H9 (cell line): ENCODE measurements at regions not wholly inside any gene's neighbourhood (a gene's known extent, or its start where the extent isn't known, plus 50 kb on each side); places are given as distances from the start of the nearest gene placed in this dataset.

Experiments used
- DNase-seq: peaks from one replicate; pipeline ENCODE4 v3.0.0-alpha.2; 2017
- H2AFZ ChIP-seq: one replicate; pipeline ENCODE4 v1.6.1; 2013; ENCODE audit warnings: mild to moderate bottlenecking, low read length, control low read depth, moderate library complexity
- H2AK5ac ChIP-seq: 2 replicates; pipeline ENCODE4 v1.6.1; 2013; ENCODE audit warnings: low read length, control low read depth, mixed read lengths; ENCODE audit not compliant: insufficient read length
- H2BK120ac ChIP-seq: one replicate; pipeline ENCODE4 v1.6.1; 2013; ENCODE audit warnings: low read depth, mild to moderate bottlenecking, low read length, control low read depth, inconsistent platforms; ENCODE audit not compliant: poor library complexity, severe bottlenecking
- H2BK12ac ChIP-seq: 2 replicates; pipeline ENCODE4 v1.6.1; 2013; ENCODE audit warnings: low read length, control low read depth, mixed read lengths, low read depth; ENCODE audit not compliant: insufficient read length
- H2BK15ac ChIP-seq: 2 replicates; pipeline ENCODE4 v1.6.1; 2013; ENCODE audit warnings: low read depth, low read length, control low read depth
- H2BK20ac ChIP-seq: one replicate; pipeline ENCODE4 v1.6.1; 2013; ENCODE audit warnings: low read depth, mild to moderate bottlenecking, low read length, control low read depth, inconsistent platforms; ENCODE audit not compliant: poor library complexity, severe bottlenecking
- H2BK5ac ChIP-seq: 2 replicates; pipeline ENCODE4 v1.6.1; 2013; ENCODE audit warnings: low read length, control low read depth, mixed read lengths; ENCODE audit not compliant: insufficient read length
- H3K14ac ChIP-seq: 2 replicates; pipeline ENCODE4 v1.6.1; 2013; ENCODE audit warnings: low read length, control low read depth; ENCODE audit not compliant: insufficient read depth
- H3K18ac ChIP-seq: 2 replicates; pipeline ENCODE4 v1.6.1; 2013; ENCODE audit warnings: low read depth, mild to moderate bottlenecking, mixed read lengths, low read length, control low read depth; ENCODE audit not compliant: insufficient read length
- H3K23ac ChIP-seq: 2 replicates; pipeline ENCODE4 v1.6.1; 2013; ENCODE audit warnings: low read length, control low read depth, mixed read lengths, low read depth; ENCODE audit not compliant: insufficient read length
- H3K23me2 ChIP-seq: 2 replicates; pipeline ENCODE4 v1.6.1; 2013; ENCODE audit warnings: low read depth, mild to moderate bottlenecking, mixed read lengths, low read length, control low read depth; ENCODE audit not compliant: insufficient read length, poor library complexity, severe bottlenecking
- H3K27ac ChIP-seq: 2 replicates; pipeline ENCODE4 v1.5.1; 2013; ENCODE audit warnings: low read length, control low read depth, mixed read lengths, low read depth; ENCODE audit not compliant: insufficient read length
- H3K27me3 ChIP-seq: 2 replicates; pipeline ENCODE4 v1.6.1; 2013; ENCODE audit warnings: low read length, control low read depth, inconsistent platforms; ENCODE audit not compliant: insufficient read depth
- H3K4ac ChIP-seq: 2 replicates; pipeline ENCODE4 v1.6.1; 2013; ENCODE audit warnings: low read depth, mild to moderate bottlenecking, control low read depth, inconsistent platforms, low read length, moderate library complexity
- H3K4me1 ChIP-seq: 2 replicates; pipeline ENCODE4 v1.6.1; 2013; ENCODE audit warnings: low read length, control low read depth, inconsistent platforms; ENCODE audit not compliant: insufficient read depth
- H3K4me2 ChIP-seq: 2 replicates; pipeline ENCODE4 v1.6.1; 2013; ENCODE audit warnings: low read length, control low read depth, mixed read lengths; ENCODE audit not compliant: insufficient read length, insufficient read depth
- H3K56ac ChIP-seq: 2 replicates; pipeline ENCODE4 v1.6.1; 2013; ENCODE audit warnings: low read depth, mild to moderate bottlenecking, mixed read lengths, low read length, control low read depth; ENCODE audit not compliant: insufficient read length
- H3K79me1 ChIP-seq: 2 replicates; pipeline ENCODE4 v1.6.1; 2013; ENCODE audit warnings: low read depth, mild to moderate bottlenecking, moderate library complexity, low read length, control low read depth, inconsistent platforms; ENCODE audit not compliant: insufficient read depth, poor library complexity, severe bottlenecking
- H3K79me2 ChIP-seq: 2 replicates; pipeline ENCODE4 v1.6.1; 2013; ENCODE audit warnings: low read length, control low read depth, inconsistent platforms; ENCODE audit not compliant: insufficient read depth
- H3K9ac ChIP-seq: 2 replicates; pipeline ENCODE4 v1.6.1; 2013; ENCODE audit warnings: low read length, control low read depth, mixed read lengths; ENCODE audit not compliant: insufficient read length; ENCODE audit errors: extremely low read depth
- H3K9me3 ChIP-seq: one replicate; pipeline ENCODE4 v1.6.1; 2013; ENCODE audit warnings: low read depth, low read length, inconsistent platforms; ENCODE audit not compliant: control insufficient read depth
- H3T11ph ChIP-seq: one replicate; pipeline ENCODE4 v1.6.1; 2013; ENCODE audit warnings: mild to moderate bottlenecking, low read length, control low read depth, inconsistent platforms
- H4K20me1 ChIP-seq: one replicate; pipeline ENCODE4 v1.6.1; 2013; ENCODE audit not compliant: control insufficient read depth, insufficient read length, insufficient read depth
- H4K5ac ChIP-seq: 2 replicates; pipeline ENCODE4 v1.6.1; 2013; ENCODE audit warnings: low read depth, mild to moderate bottlenecking, mixed read lengths, low read length, control low read depth; ENCODE audit not compliant: insufficient read length
- H4K8ac ChIP-seq: replicated peaks from 2 replicates; pipeline ENCODE4 v1.6.1; 2013; ENCODE audit warnings: low read length, control low read depth, mixed read lengths, low read depth; ENCODE audit not compliant: insufficient read length
- H4K91ac ChIP-seq: 2 replicates; pipeline ENCODE4 v1.6.1; 2013; ENCODE audit warnings: low read depth, mild to moderate bottlenecking, moderate library complexity, mixed read lengths, low read length, control low read depth; ENCODE audit not compliant: insufficient read length
- H3K27ac Mint-ChIP-seq, 3 experiments: 2 replicates in 2 of 3; 3 replicates in 1 of 3; pipeline ENCODE4 v1.8.0; 2020 to 2021; ENCODE audit warnings: mixed read lengths in 3 of 3, mild to moderate bottlenecking in 1 of 3, moderate library complexity in 1 of 3
- H3K27me3 Mint-ChIP-seq: 2 replicates; pipeline ENCODE4 v1.8.0; 2021; ENCODE audit warnings: low read depth, mild to moderate bottlenecking, moderate library complexity, mixed read lengths
- H3K36me3 Mint-ChIP-seq, 3 experiments: 2 replicates in 2 of 3; 3 replicates in 1 of 3; pipeline ENCODE4 v1.8.0; 2020 to 2021; ENCODE audit warnings: low read depth in 3 of 3, mixed read lengths in 3 of 3; ENCODE audit not compliant: insufficient read depth in 1 of 3
- H3K4me1 Mint-ChIP-seq, 2 experiments: 2 replicates each; pipeline ENCODE4 v1.8.0; 2020; ENCODE audit warnings: mixed read lengths in 2 of 2
- H3K4me3 Mint-ChIP-seq, 2 experiments: 2 replicates in 1 of 2; 3 replicates in 1 of 2; pipeline ENCODE4 v1.8.0; 2020 to 2021; ENCODE audit warnings: mild to moderate bottlenecking in 2 of 2, mixed read lengths in 2 of 2, moderate library complexity in 1 of 2
- H3K9me3 Mint-ChIP-seq, 2 experiments: 2 replicates in 1 of 2; 3 replicates in 1 of 2; pipeline ENCODE4 v1.8.0; 2020; ENCODE audit warnings: mild to moderate bottlenecking in 2 of 2, mixed read lengths in 2 of 2, moderate library complexity in 1 of 2
- CTCF ChIP-seq: fragments of 200-600 bp; sonication (generic); conservative IDR thresholded peaks from 3 replicates; pipeline ENCODE4 v1.8.0; 2021; ENCODE audit warnings: antibody characterized with exemption, mild to moderate bottlenecking
- WGBS: extraction: QIAGEN DNeasy Blood & Tissue Kit; methylation state at CpG from one replicate; pipeline ENCODE4 v1.1.7; 2013; ENCODE audit warnings: missing lambda C conversion rate, low lambda C conversion rate, mixed read lengths; ENCODE audit not compliant: insufficient read length; ENCODE audit errors: extremely low coverage; 5-methylcytosine and 5-hydroxymethylcytosine counted together

DNA sequence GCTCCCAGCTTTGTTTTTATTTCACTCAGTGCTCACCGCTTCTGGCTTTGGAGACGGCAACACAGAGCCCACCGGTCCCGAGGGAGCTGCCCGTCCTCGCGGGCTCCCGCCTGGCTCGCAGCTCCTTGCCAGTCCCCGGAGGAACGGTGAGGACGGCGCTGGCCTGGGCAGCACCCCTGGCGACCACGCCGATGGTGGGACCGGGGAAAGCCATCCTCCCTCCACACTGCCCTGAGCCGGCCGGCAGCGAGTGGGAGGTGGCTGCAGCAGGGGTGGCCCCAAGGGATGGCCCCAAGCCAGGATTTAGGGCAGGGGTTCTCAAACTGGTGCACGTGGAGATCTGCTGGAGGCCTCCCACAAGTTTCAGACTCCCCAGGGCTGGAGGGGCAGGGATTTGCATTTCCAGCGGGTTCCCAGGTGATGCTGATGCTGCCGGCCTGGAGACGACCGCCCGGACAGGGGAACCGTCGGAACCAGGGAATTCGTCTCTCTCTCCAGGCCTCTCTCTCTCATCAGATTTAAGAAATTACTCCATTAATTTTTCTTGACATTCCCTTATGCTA, 293.2 kb upstream of the IRX4 start:
- H3K27me3 Mint-ChIP-seq = no peaks in the 10 kb centered on the region
- Histone ChIP-seq H2BK15ac (no peak overlapping the region), H3K23ac (no peak overlapping the region), H4K91ac (no peak overlapping the region), H3K23me2 (no peaks in the 10 kb centered on the region), H3T11ph (no peak overlapping the region), H3K9ac (no peak overlapping the region), H2BK20ac (no peak overlapping the region), H2AFZ (no peak overlapping the region), H3K27me3 (no peaks in the 10 kb centered on the region), H3K4me2 (no peak overlapping the region), H2BK120ac (no peak overlapping the region), H3K79me2 (no peaks in the 10 kb centered on the region), H3K4ac (no peak overlapping the region), H4K5ac (no peak overlapping the region), H2BK5ac (no peak overlapping the region), H3K9me3 (no peaks in the 10 kb centered on the region), H3K79me1 (no peaks in the 10 kb centered on the region), H4K8ac (no peak overlapping the region), H3K4me1 (no peaks in the 10 kb centered on the region), H3K27ac (no peak overlapping the region), H3K14ac (no peak overlapping the region), H3K18ac (no peak overlapping the region), H2BK12ac (no peak overlapping the region), H4K20me1 (no peaks in the 10 kb centered on the region), H3K56ac (no peak overlapping the region), H2AK5ac (no peak overlapping the region)
- no peak overlapping the region for H3K4me3 Mint-ChIP-seq
- peaks cover 2 to 5% of the 10 kb centered on the region in 2 experiments for H3K4me1 Mint-ChIP-seq
- WGBS = no CpG with 5 or more reads among the region's 29 CpGs
- no peak for TF ChIP-seq CTCF
- H3K36me3 Mint-ChIP-seq = no peaks in the 10 kb centered on the region
- DNase-seq = no peak
- no peak overlapping the region for H3K27ac Mint-ChIP-seq
- H3K9me3 Mint-ChIP-seq = no peaks in the 10 kb centered on the region
